ENCODE measurements at regions not wholly inside any gene's neighbourhood (a gene's known extent, or its start where the extent isn't known, plus 50 kb on each side); places are given as distances from the start of the nearest gene placed in this dataset.

DNA sequence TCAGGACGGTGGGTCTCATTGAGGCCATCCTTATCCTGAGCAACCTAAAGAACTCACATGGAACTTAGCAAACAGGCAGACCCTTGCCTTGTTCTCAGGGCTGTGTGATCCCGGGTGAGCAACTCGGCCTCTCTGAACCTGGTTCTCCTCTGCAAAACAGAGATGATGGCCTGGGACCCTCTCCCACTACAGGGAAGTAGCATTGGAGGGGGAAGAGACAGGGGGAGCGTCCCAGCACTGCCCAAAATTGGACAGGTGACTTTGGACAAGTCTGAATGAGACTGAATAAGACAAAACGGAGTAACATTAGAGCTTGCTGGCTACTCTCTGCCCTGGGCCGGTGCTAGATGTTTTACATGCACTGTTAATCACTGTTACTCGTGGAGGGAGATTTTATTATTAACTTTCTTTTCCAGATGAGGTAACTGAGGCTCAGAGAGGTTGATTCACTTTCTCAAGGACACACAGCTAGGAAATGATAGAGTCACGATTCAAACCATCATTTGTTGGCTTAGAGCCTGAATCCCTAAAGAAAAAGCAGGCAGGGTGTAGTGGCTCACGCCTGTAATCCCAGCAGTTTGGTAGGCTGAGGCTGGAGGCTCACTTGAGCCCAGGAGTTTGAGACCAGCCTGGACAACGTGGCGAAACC is 136.4 kb downstream of the C9orf50 start:
- POLR2A ChIA-PET = interaction anchor here (0.7 to 3.8 kb wide), 5 partner anchors 15 to 307 kb away, joined by 3 to 37 read pairs (median 4); partner anchors contain the start of gene IER5L
- Histone ChIP-seq H3K27me3 (ENCODE audit: insufficient read depth) (no peaks in the 10 kb centered on the region), H3K9me2 (no peaks in the 10 kb centered on the region), H3K9ac (peak overlapping the region; percentile 99; the same call in 1 of the 2 replicates), H2AFZ (ENCODE audit: low read depth) (no peak overlapping the region), H3K79me2 (ENCODE audit: insufficient read depth) (peaks cover 24% of the 10 kb centered on the region), H3K4me2 (peak overlapping the region; percentile 82), H3K9me3 (no peaks in the 10 kb centered on the region), H3K36me3 (replicated peaks in 1 of 2; ENCODE audit: control insufficient read depth in 1 of 2, insufficient read depth in 2 of 2, low read length in 1 of 2) (no peaks in the 10 kb centered on the region), H3K4me3 (ENCODE audit: low read depth in 2 of 2, low read length in 1 of 2) (no peak overlapping the region), H3K27ac (ENCODE audit: low read depth in 2 of 2, low read length in 1 of 2) (peak overlapping the region; percentile 97 to 100), H3F3A (replicated peaks; ENCODE audit: insufficient read depth) (peaks cover 56% of the 10 kb centered on the region), H3K4me1 (ENCODE audit: control insufficient read depth in 1 of 2, insufficient read depth in 2 of 2, low read depth in 1 of 2, low read length in 1 of 2) (peaks cover 65 to 83% of the 10 kb centered on the region in 2 experiments; a peak in 3 of 4 replicates), H4K20me1 (ENCODE audit: insufficient read depth) (no peaks in the 10 kb centered on the region)
- CTCF ChIA-PET = interaction anchor here (1.0 to 6.0 kb wide), 4 partner anchors 52 to 311 kb away, joined by 3 to 41 read pairs (median 8); no protein-coding TSS in a partner anchor
- no peak for DNase-seq
- no peak for TF ChIP-seq GABPA (IDR thresholded peaks at IDR 0.05; ENCODE audit: low read depth)
- TF ChIP-seq, protein P1, sequence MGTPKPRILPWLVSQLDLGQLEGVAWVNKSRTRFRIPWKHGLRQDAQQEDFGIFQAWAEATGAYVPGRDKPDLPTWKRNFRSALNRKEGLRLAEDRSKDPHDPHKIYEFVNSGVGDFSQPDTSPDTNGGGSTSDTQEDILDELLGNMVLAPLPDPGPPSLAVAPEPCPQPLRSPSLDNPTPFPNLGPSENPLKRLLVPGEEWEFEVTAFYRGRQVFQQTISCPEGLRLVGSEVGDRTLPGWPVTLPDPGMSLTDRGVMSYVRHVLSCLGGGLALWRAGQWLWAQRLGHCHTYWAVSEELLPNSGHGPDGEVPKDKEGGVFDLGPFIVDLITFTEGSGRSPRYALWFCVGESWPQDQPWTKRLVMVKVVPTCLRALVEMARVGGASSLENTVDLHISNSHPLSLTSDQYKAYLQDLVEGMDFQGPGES (IDR thresholded peaks at IDR 0.05; ENCODE audit: low read depth, low read length) = no peak
- no peak for TF ChIP-seq SIN3A (IDR thresholded peaks at IDR 0.05; ENCODE audit: borderline replicate concordance, low read depth, low read length)
- no peak for TF ChIP-seq TAF1 (IDR thresholded peaks at IDR 0.05; ENCODE audit: borderline replicate concordance, low read depth, low read length)
- TF ChIP-seq, protein P2, sequence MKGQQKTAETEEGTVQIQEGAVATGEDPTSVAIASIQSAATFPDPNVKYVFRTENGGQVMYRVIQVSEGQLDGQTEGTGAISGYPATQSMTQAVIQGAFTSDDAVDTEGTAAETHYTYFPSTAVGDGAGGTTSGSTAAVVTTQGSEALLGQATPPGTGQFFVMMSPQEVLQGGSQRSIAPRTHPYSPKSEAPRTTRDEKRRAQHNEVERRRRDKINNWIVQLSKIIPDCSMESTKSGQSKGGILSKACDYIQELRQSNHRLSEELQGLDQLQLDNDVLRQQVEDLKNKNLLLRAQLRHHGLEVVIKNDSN (IDR thresholded peaks at IDR 0.05; ENCODE audit: borderline replicate concordance, low read depth) = no peak
- TF ChIP-seq RCOR1 (IDR thresholded peaks at IDR 0.05; ENCODE audit: low read length) = no peak
- TF ChIP-seq SMC3 (IDR thresholded peaks at IDR 0.05; ENCODE audit: low read depth, low read length) = no peak
- TF ChIP-seq, protein P3, sequence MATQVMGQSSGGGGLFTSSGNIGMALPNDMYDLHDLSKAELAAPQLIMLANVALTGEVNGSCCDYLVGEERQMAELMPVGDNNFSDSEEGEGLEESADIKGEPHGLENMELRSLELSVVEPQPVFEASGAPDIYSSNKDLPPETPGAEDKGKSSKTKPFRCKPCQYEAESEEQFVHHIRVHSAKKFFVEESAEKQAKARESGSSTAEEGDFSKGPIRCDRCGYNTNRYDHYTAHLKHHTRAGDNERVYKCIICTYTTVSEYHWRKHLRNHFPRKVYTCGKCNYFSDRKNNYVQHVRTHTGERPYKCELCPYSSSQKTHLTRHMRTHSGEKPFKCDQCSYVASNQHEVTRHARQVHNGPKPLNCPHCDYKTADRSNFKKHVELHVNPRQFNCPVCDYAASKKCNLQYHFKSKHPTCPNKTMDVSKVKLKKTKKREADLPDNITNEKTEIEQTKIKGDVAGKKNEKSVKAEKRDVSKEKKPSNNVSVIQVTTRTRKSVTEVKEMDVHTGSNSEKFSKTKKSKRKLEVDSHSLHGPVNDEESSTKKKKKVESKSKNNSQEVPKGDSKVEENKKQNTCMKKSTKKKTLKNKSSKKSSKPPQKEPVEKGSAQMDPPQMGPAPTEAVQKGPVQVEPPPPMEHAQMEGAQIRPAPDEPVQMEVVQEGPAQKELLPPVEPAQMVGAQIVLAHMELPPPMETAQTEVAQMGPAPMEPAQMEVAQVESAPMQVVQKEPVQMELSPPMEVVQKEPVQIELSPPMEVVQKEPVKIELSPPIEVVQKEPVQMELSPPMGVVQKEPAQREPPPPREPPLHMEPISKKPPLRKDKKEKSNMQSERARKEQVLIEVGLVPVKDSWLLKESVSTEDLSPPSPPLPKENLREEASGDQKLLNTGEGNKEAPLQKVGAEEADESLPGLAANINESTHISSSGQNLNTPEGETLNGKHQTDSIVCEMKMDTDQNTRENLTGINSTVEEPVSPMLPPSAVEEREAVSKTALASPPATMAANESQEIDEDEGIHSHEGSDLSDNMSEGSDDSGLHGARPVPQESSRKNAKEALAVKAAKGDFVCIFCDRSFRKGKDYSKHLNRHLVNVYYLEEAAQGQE (IDR thresholded peaks at IDR 0.05; ENCODE audit: low read depth, low read length) = no peak
- no peak for TF ChIP-seq GATA2 (CRISPR knock-in tag; IDR thresholded peaks at IDR 0.05)
- no peak for TF ChIP-seq EP300 (IDR thresholded peaks at IDR 0.05; ENCODE audit: borderline replicate concordance in 1 of 2, low read depth in 1 of 2, low read length in 1 of 2)
- no peak for TF ChIP-seq RXRA (IDR thresholded peaks at IDR 0.05; ENCODE audit: borderline replicate concordance, low read depth)
- no peak for TF ChIP-seq TEAD4 (IDR thresholded peaks at IDR 0.05; ENCODE audit: borderline replicate concordance, insufficient read depth)
- TF ChIP-seq, protein P4, sequence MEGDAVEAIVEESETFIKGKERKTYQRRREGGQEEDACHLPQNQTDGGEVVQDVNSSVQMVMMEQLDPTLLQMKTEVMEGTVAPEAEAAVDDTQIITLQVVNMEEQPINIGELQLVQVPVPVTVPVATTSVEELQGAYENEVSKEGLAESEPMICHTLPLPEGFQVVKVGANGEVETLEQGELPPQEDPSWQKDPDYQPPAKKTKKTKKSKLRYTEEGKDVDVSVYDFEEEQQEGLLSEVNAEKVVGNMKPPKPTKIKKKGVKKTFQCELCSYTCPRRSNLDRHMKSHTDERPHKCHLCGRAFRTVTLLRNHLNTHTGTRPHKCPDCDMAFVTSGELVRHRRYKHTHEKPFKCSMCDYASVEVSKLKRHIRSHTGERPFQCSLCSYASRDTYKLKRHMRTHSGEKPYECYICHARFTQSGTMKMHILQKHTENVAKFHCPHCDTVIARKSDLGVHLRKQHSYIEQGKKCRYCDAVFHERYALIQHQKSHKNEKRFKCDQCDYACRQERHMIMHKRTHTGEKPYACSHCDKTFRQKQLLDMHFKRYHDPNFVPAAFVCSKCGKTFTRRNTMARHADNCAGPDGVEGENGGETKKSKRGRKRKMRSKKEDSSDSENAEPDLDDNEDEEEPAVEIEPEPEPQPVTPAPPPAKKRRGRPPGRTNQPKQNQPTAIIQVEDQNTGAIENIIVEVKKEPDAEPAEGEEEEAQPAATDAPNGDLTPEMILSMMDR (IDR thresholded peaks at IDR 0.05) = no peak
- TF ChIP-seq POLR2AphosphoS5 (IDR thresholded peaks at IDR 0.05; ENCODE audit: low read depth, low read length) = no peak
- TF ChIP-seq ELF1 (IDR thresholded peaks at IDR 0.05) = no peak
- no peak for TF ChIP-seq FOXM1 (IDR thresholded peaks at IDR 0.05; ENCODE audit: low read depth)
- no peak for TF ChIP-seq YY1 (IDR thresholded peaks at IDR 0.05; ENCODE audit: low read depth)
- no peak for TF ChIP-seq RFX5 (IDR thresholded peaks at IDR 0.05; ENCODE audit: low read length)
- TF ChIP-seq TCF12 (IDR thresholded peaks at IDR 0.05) = no peak
- 82% methylated on average over 11 of the region's 11 CpGs for WGBS (ENCODE audit: low lambda C conversion rate)
